ENCODE measurements at regions not wholly inside any gene's neighbourhood (a gene's known extent, or its start where the extent isn't known, plus 50 kb on each side); places are given as distances from the start of the nearest gene placed in this dataset.

- H3K4me3 ChIP-seq, result no peak overlapping the region
- no peaks in the 10 kb centered on the region for H3K9me3 ChIP-seq
- H3K27me3 ChIP-seq (replicated peaks; ENCODE audit: insufficient read depth), result no peaks in the 10 kb centered on the region
- H3K27ac ChIP-seq, result no peak overlapping the region
- no peak for DNase-seq (ENCODE audit: low spot score)
- no peak for ATAC-seq (ENCODE audit: insufficient number of reproducible peaks, low FRiP score, low read depth)
- TF ChIP-seq CTCF (IDR thresholded peaks at IDR 0.05), result no peak
- no peaks in the 10 kb centered on the region for H3K4me1 ChIP-seq (ENCODE audit: control insufficient read depth in 1 of 2, low read depth in 2 of 2)
- H3K36me3 ChIP-seq, result no peaks in the 10 kb centered on the region
Observed at GRCh38 chrX:40377684-40378083, 203.1 kb upstream of the ATP6AP2 start.

GRCh38 chrX:40374486-40374885, 206.3 kb upstream of the ATP6AP2 start:
- Histone ChIP-seq H3K4me1 (ENCODE audit: control insufficient read depth in 1 of 2, low read depth in 2 of 2) (no peaks in the 10 kb centered on the region), H3K4me3 (no peak overlapping the region), H3K27ac (no peak overlapping the region), H3K27me3 (replicated peaks; ENCODE audit: insufficient read depth) (no peaks in the 10 kb centered on the region), H3K9me3 (no peaks in the 10 kb centered on the region), H3K36me3 (no peaks in the 10 kb centered on the region)
- ATAC-seq (ENCODE audit: insufficient number of reproducible peaks, low FRiP score, low read depth) (no peak), DNase-seq (ENCODE audit: low spot score) (no peak)
- no peak for TF ChIP-seq CTCF (IDR thresholded peaks at IDR 0.05)

- no peak overlapping the region for H3K27ac ChIP-seq
- H3K27me3 ChIP-seq (replicated peaks; ENCODE audit: insufficient read depth), result no peaks in the 10 kb centered on the region
- TF ChIP-seq CTCF (IDR thresholded peaks at IDR 0.05), result no peak
- no peaks in the 10 kb centered on the region for H3K9me3 ChIP-seq
- no peaks in the 10 kb centered on the region for H3K4me1 ChIP-seq (ENCODE audit: control insufficient read depth in 1 of 2, low read depth in 2 of 2)
- DNase-seq (ENCODE audit: low spot score) (no peak), ATAC-seq (ENCODE audit: insufficient number of reproducible peaks, low FRiP score, low read depth) (no peak)
- H3K4me3 ChIP-seq, result no peak overlapping the region
- no peaks in the 10 kb centered on the region for H3K36me3 ChIP-seq
Observed at GRCh38 chrX:40373641-40374040, 207.1 kb upstream of the ATP6AP2 start.

GRCh38 chrX:40373025-40373424, 207.7 kb upstream of the ATP6AP2 start:
- Histone ChIP-seq H3K4me1 (ENCODE audit: control insufficient read depth in 1 of 2, low read depth in 2 of 2) (no peaks in the 10 kb centered on the region), H3K27me3 (replicated peaks; ENCODE audit: insufficient read depth) (no peaks in the 10 kb centered on the region), H3K27ac (no peak overlapping the region), H3K4me3 (no peak overlapping the region), H3K36me3 (no peaks in the 10 kb centered on the region), H3K9me3 (no peaks in the 10 kb centered on the region)
- no peak for TF ChIP-seq CTCF (IDR thresholded peaks at IDR 0.05)
- no peak for DNase-seq (ENCODE audit: low spot score)
- no peak for ATAC-seq (ENCODE audit: insufficient number of reproducible peaks, low FRiP score, low read depth)

GRCh38 chrX:40371376-40371775, 209.4 kb upstream of the ATP6AP2 start:
- Histone ChIP-seq H3K36me3 (no peaks in the 10 kb centered on the region), H3K4me1 (ENCODE audit: control insufficient read depth in 1 of 2, low read depth in 2 of 2) (no peaks in the 10 kb centered on the region), H3K4me3 (no peak overlapping the region), H3K9me3 (no peaks in the 10 kb centered on the region), H3K27me3 (replicated peaks; ENCODE audit: insufficient read depth) (no peaks in the 10 kb centered on the region), H3K27ac (no peak overlapping the region)
- DNase-seq (ENCODE audit: low spot score) (no peak), ATAC-seq (ENCODE audit: insufficient number of reproducible peaks, low FRiP score, low read depth) (no peak)
- no peak for TF ChIP-seq CTCF (IDR thresholded peaks at IDR 0.05)

Data from thoracic aorta (tissue), 2 donors.